Liver (tissue), 8 donors: ENCODE measurements at regions not wholly inside any gene's neighbourhood (a gene's known extent, or its start where the extent isn't known, plus 50 kb on each side); places are given as distances from the start of the nearest gene placed in this dataset.

Experiments
- DNase-seq: peaks from one replicate; pipeline ENCODE4 v3.0.0-alpha.2; 2017; ENCODE audit warnings: low spot score
- H3K27ac ChIP-seq, 2 donors: one replicate each; pipeline ENCODE4 v1.7.0; 2013; ENCODE audit warnings: inconsistent platforms in 2 of 2, low read length in 2 of 2, control low read depth in 1 of 2, low read depth in 1 of 2, mild to moderate bottlenecking in 1 of 2
- H3K27me3 ChIP-seq, 4 donors: one replicate each; pipeline versions ENCODE4 v1.6.1 to v1.7.0; 2013; ENCODE audit warnings: low read length in 3 of 4, inconsistent platforms in 1 of 4, mild to moderate bottlenecking in 1 of 4, moderate library complexity in 1 of 4; ENCODE audit not compliant: control insufficient read depth in 4 of 4, insufficient read depth in 4 of 4
- H3K36me3 ChIP-seq, 4 donors: one replicate each; pipeline versions ENCODE4 v1.6.1 to v1.7.0; 2013; ENCODE audit warnings: low read length in 3 of 4, mild to moderate bottlenecking in 3 of 4, low read depth in 1 of 4, moderate library complexity in 1 of 4; ENCODE audit not compliant: control insufficient read depth in 4 of 4, insufficient read depth in 3 of 4
- H3K4me1 ChIP-seq, 4 donors: one replicate each; pipeline versions ENCODE4 v1.6.1 to v1.7.0; 2013; ENCODE audit warnings: low read length in 3 of 4, mild to moderate bottlenecking in 3 of 4, moderate library complexity in 1 of 4; ENCODE audit not compliant: control insufficient read depth in 4 of 4, insufficient read depth in 4 of 4
- H3K4me3 ChIP-seq, 3 donors: one replicate each; pipeline versions ENCODE4 v1.6.1 to v1.7.0; 2013; ENCODE audit warnings: low read length in 3 of 3, control low read depth in 1 of 3, low read depth in 1 of 3, mild to moderate bottlenecking in 1 of 3
- H3K9ac ChIP-seq, 2 donors: one replicate each; pipeline ENCODE4 v1.7.0; 2013; ENCODE audit warnings: low read length in 2 of 2, mild to moderate bottlenecking in 2 of 2, moderate library complexity in 2 of 2, control low read depth in 1 of 2, low read depth in 1 of 2
- H3K9me3 ChIP-seq, 4 donors: one replicate each; pipeline versions ENCODE4 v1.6.1 to v1.7.0; 2013; ENCODE audit warnings: low read length in 3 of 4; ENCODE audit not compliant: control insufficient read depth in 4 of 4
- ATF3 ChIP-seq: IDR thresholded peaks from 2 replicates; pipeline ENCODE4 v1.6.1; 2016; ENCODE audit warnings: antibody characterized with exemption
- CTCF ChIP-seq: fragments of 150-350 bp; IDR thresholded peaks from 2 replicates; pipeline ENCODE4 v1.5.1; 2017; ENCODE audit warnings: improper control_type of control experiment, low read depth, low read length; ENCODE audit not compliant: missing input control
- FOXA1 ChIP-seq: IDR thresholded peaks from 2 replicates; pipeline ENCODE4 v1.6.1; 2016; ENCODE audit warnings: antibody characterized with exemption
- GABPA ChIP-seq, 2 donors: IDR thresholded peaks in 1 of 2; conservative IDR thresholded peaks in 1 of 2; 2 replicates each; pipeline ENCODE4 v1.6.1; 2016; ENCODE audit warnings: antibody characterized with exemption in 2 of 2, mild to moderate bottlenecking in 1 of 2, moderate library complexity in 1 of 2
- HNF4G ChIP-seq: IDR thresholded peaks from 2 replicates; pipeline ENCODE4 v1.6.1; 2016; ENCODE audit warnings: antibody characterized with exemption
- NR2F2 ChIP-seq: IDR thresholded peaks from 2 replicates; pipeline ENCODE4 v1.6.1; 2016; ENCODE audit warnings: antibody characterized with exemption
- RAD21 ChIP-seq, 2 donors: IDR thresholded peaks; 2 replicates each; pipeline ENCODE4 v1.6.1; 2016; ENCODE audit warnings: antibody characterized with exemption in 2 of 2, mild to moderate bottlenecking in 2 of 2
- REST ChIP-seq: IDR thresholded peaks from 2 replicates; pipeline ENCODE4 v1.6.1; 2016; ENCODE audit warnings: antibody characterized with exemption, mild to moderate bottlenecking
- RXRA ChIP-seq, 2 donors: IDR thresholded peaks; 2 replicates each; pipeline ENCODE4 v1.6.1; 2017 to 2018; ENCODE audit warnings: antibody characterized with exemption in 2 of 2, mild to moderate bottlenecking in 1 of 2
- SP1 ChIP-seq: IDR thresholded peaks from 2 replicates; pipeline ENCODE4 v1.6.1; 2018; ENCODE audit warnings: antibody characterized with exemption, mild to moderate bottlenecking
- ZBTB33 ChIP-seq: IDR thresholded peaks from 2 replicates; pipeline ENCODE4 v1.6.1; 2016; ENCODE audit warnings: antibody characterized with exemption
- WGBS: extraction: QIAGEN DNeasy Blood & Tissue Kit; methylation state at CpG from one replicate; pipeline ENCODE4 v1.1.7; 2013; 5-methylcytosine and 5-hydroxymethylcytosine counted together
- donor health status: healthy.
- donor health status: healthy.
- donor health status: healthy.
- donor health status: healthy.
- donor health status: healthy.

- WGBS = 67% methylated on average over 5 of the region's 5 CpGs
These were observed 1037.4 kb downstream of the NLGN4Y start for GRCh38 chrY:15561501-15562289.

More at GRCh38 chrY:15561501-15562289, 1037.4 kb downstream of the NLGN4Y start:
- no peak overlapping the region for H3K9ac ChIP-seq
- no peak overlapping the region for H3K4me3 ChIP-seq
- H3K36me3 ChIP-seq = no peaks in the 10 kb centered on the region
- no peak for TF ChIP-seq RXRA (IDR thresholded peaks at IDR 0.05)
- no peak for TF ChIP-seq ATF3
- TF ChIP-seq CTCF = no peak
- no peak for TF ChIP-seq SP1
- TF ChIP-seq HNF4G = no peak
- TF ChIP-seq GABPA (IDR thresholded peaks at IDR 0.05 in 1 of 2, conservative IDR thresholded peaks at IDR 0.05 in 1 of 2) = no peak
- no peak for TF ChIP-seq REST
- TF ChIP-seq FOXA1 = no peak
- TF ChIP-seq ZBTB33 = no peak
- no peak for TF ChIP-seq RAD21 (IDR thresholded peaks at IDR 0.05)
- no peak for TF ChIP-seq NR2F2
- H3K27ac ChIP-seq = no peak overlapping the region
- no peaks in the 10 kb centered on the region for H3K4me1 ChIP-seq
- no peak for DNase-seq
- no peaks in the 10 kb centered on the region for H3K9me3 ChIP-seq
- H3K27me3 ChIP-seq = no peaks in the 10 kb centered on the region
